GM12878 (cell line): ENCODE measurements at regions not wholly inside any gene's neighbourhood (a gene's known extent, or its start where the extent isn't known, plus 50 kb on each side); places are given as distances from the start of the nearest gene placed in this dataset.

ENCODE experiments used
- ATAC-seq: fragments of 200-7000 bp; cut with Tn5 transposase; 3 replicates; pipeline ENCODE4 v1.9.1; 2020; ENCODE audit warnings: mild to moderate bottlenecking, moderate library complexity
- BruUV-seq: library from RNA; stranded (reverse); fragments of 400-500 nt; replicated peaks from 2 replicates; lab custom pipeline; 2021; lab: Mats Ljungman, UMichigan
- CTCF ChIA-PET: fragments of 300-600 bp; sonication (Branson Sonifier 250); formaldehyde crosslinking; extraction: SDS; loops from one replicate; lab custom pipeline; 2021; ENCODE audit warnings: inconsistent platforms; lab: Yijun Ruan, JAX
- POLR2A ChIA-PET: fragments of 350-600 bp; formaldehyde crosslinking; extraction: SDS; loops from one replicate; lab custom pipeline; 2021; ENCODE audit warnings: inconsistent platforms; lab: Charles Lee
- RAD21 ChIA-PET: fragments of 300-600 bp; sonication (Branson Sonifier 250); formaldehyde crosslinking; loops from one replicate; lab custom pipeline; 2023; ENCODE audit warnings: antibody characterized with exemption; ENCODE audit not compliant: unreplicated experiment; lab: Charles Lee
- SMC1A ChIA-PET: fragments of 300-600 bp; sonication (Branson Sonifier 250); formaldehyde crosslinking; loops from one replicate; lab custom pipeline; 2023; ENCODE audit not compliant: unreplicated experiment, uncharacterized antibody; lab: Charles Lee
- DNase-seq: peaks from one replicate; pipeline ENCODE4 v3.0.0-alpha.2; 2011; ENCODE audit warnings: low read depth, low spot score
- FAIRE-seq: peaks from 3 replicates; lab custom pipeline; 2011; peaks lifted over from hg19 to GRCh38; lab: Jason Lieb, UNC
- H2AFZ ChIP-seq: 2 replicates; pipeline ENCODE4 v1.6.0; 2011; ENCODE audit warnings: low read depth, low read length, control low read depth; ENCODE audit not compliant: control insufficient read depth
- H3K27ac ChIP-seq: 2 replicates; pipeline ENCODE4 v1.5.1; 2011; ENCODE audit warnings: control low read depth; ENCODE audit not compliant: control insufficient read depth, insufficient read depth
- H3K27me3 ChIP-seq, 2 experiments: replicated peaks in 1 of 2; 2 replicates each; pipeline versions ENCODE4 v1.6.0 to v1.6.1; 2011; ENCODE audit warnings: low read length in 1 of 2; ENCODE audit not compliant: control insufficient read depth in 2 of 2, insufficient read depth in 2 of 2
- H3K36me3 ChIP-seq, 2 experiments: 2 replicates each; pipeline ENCODE4 v1.5.1; 2011; ENCODE audit warnings: low read length in 1 of 2; ENCODE audit not compliant: control insufficient read depth in 2 of 2, insufficient read depth in 2 of 2
- H3K4me1 ChIP-seq: 2 replicates; pipeline ENCODE4 v1.6.1; 2011; ENCODE audit warnings: mild to moderate bottlenecking, low read length, moderate library complexity, mixed read lengths; ENCODE audit not compliant: control insufficient read depth, insufficient read depth
- H3K4me2 ChIP-seq: 2 replicates; pipeline ENCODE4 v1.6.0; 2011; ENCODE audit warnings: control low read depth; ENCODE audit not compliant: control insufficient read depth, insufficient read depth
- H3K4me3 ChIP-seq: fragments of 200-600 bp; sonication (generic); 2 replicates; pipeline ENCODE4 v1.5.1; 2016
- H3K79me2 ChIP-seq: 2 replicates; pipeline ENCODE4 v1.6.0; 2011; ENCODE audit warnings: low read length; ENCODE audit not compliant: control insufficient read depth, insufficient read depth
- H3K9ac ChIP-seq: 2 replicates; pipeline ENCODE4 v1.8.0; 2011; ENCODE audit warnings: low read length, control low read depth, mixed read lengths; ENCODE audit not compliant: control insufficient read depth, insufficient read depth
- H3K9me3 ChIP-seq: replicated peaks from 3 replicates; pipeline ENCODE4 v1.5.1; 2011; ENCODE audit warnings: mild to moderate bottlenecking, low read length; ENCODE audit not compliant: control insufficient read depth, insufficient read depth
- H4K20me1 ChIP-seq: 2 replicates; pipeline ENCODE4 v1.6.0; 2011; ENCODE audit not compliant: control insufficient read depth, insufficient read depth
- CBFB ChIP-seq: IDR thresholded peaks from 2 replicates; pipeline ENCODE4 v1.6.1; 2016; ENCODE audit warnings: antibody characterized with exemption, low read depth
- CBX3 ChIP-seq: fragments of 200-600 bp; sonication (generic); IDR thresholded peaks from 2 replicates; pipeline ENCODE4 v1.6.1; 2016; ENCODE audit warnings: low read depth, borderline replicate concordance
- NFIC ChIP-seq: IDR thresholded peaks from 2 replicates; pipeline ENCODE4 v1.6.1; 2012; ENCODE audit warnings: low read depth, mild to moderate bottlenecking, inconsistent platforms, low read length, moderate library complexity
- TBL1XR1 ChIP-seq: IDR thresholded peaks from 2 replicates; pipeline ENCODE4 v1.6.1; 2012; ENCODE audit warnings: low read depth, low read length, improper control_type of control experiment
- ZNF622 ChIP-seq: fragments of 450-650 bp; IDR thresholded peaks from 2 replicates; pipeline ENCODE4 v1.6.1; 2017; ENCODE audit warnings: mild to moderate bottlenecking, inconsistent platforms
- WGBS: methylation state at CpG from one replicate; pipeline ENCODE4 v1.1.6; 2016; ENCODE audit warnings: low lambda C conversion rate; ENCODE audit not compliant: insufficient replicate concordance, insufficient coverage; ENCODE audit errors: missing lambda C conversion rate; 5-methylcytosine and 5-hydroxymethylcytosine counted together
- in situ Hi-C: fragments of 300-500 bp; cut with MboI; formaldehyde crosslinking; loops from 9 replicates; pipeline ENCODE4 v1.14.3; 2018; ENCODE audit warnings: mixed read lengths
- intact Hi-C: fragments of 100-400 bp; cut with micrococcal nuclease; formaldehyde crosslinking; loops from one replicate; pipeline ENCODE4 v1.14.2; 2022; ENCODE audit not compliant: unreplicated experiment
- TF ChIP-seq, protein P1 (sequence below): IDR thresholded peaks from 2 replicates; pipeline ENCODE4 v1.6.1; 2012; ENCODE audit warnings: low read depth, low read length, improper control_type of control experiment
- TF ChIP-seq, protein P2 (sequence below): fragments of 450-650 bp; IDR thresholded peaks from 2 replicates; pipeline ENCODE4 v1.6.1; 2017; ENCODE audit warnings: mild to moderate bottlenecking, low read depth, inconsistent platforms; ENCODE audit not compliant: poor library complexity, severe bottlenecking

DNA sequence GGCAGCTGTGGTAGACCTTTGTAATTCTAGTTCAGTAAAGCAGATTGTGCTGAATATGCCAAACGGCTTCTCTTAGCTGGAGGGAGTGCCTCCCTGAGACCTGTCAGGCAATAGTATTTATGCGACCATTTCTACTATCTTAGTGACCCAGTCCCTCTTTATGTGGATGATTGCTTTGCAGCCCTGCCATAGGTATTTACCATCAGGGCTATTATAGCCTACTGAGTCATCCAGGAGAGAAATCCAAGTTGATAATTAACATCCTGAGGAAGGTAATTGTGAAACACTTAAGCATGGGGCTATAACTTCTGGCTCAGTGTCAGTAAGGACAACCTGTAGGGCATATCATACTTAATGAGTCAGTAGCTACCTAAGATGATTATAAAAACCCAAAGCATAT is 103.9 kb upstream of the MAOA start:
- in situ Hi-C loops: loop anchor here (10.0 kb wide), 1 partner anchor 207 kb away; no protein-coding TSS in a partner anchor
- no peak for FAIRE-seq

More for the DNA sequence above, 103.9 kb upstream of the MAOA start:
- H3K79me2 ChIP-seq: no peaks in the 10 kb centered on the region
- RAD21 ChIA-PET: no interaction called here
- H3K9ac ChIP-seq: no peak overlapping the region
- no peaks in the 10 kb centered on the region for H3K27me3 ChIP-seq
- SMC1A ChIA-PET: interaction anchor here (0.8 to 1.0 kb wide), 2 partner anchors 35 to 1771 kb away, joined by 3 read pairs; no protein-coding TSS in a partner anchor
- H3K4me2 ChIP-seq: no peak overlapping the region
- BruUV-seq: no TSS peak
- DNase-seq (no peak), ATAC-seq (no peak)
- POLR2A ChIA-PET: no interaction called here
- intact Hi-C loops: no loop called here
- H3K27ac ChIP-seq: no peak overlapping the region
- WGBS: 7% methylated on average over 2 of the region's 2 CpGs
- no peak overlapping the region for H2AFZ ChIP-seq
- TF ChIP-seq, protein P1, sequence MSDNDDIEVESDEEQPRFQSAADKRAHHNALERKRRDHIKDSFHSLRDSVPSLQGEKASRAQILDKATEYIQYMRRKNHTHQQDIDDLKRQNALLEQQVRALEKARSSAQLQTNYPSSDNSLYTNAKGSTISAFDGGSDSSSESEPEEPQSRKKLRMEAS: no peak
- TF ChIP-seq TBL1XR1 (no peak), CBFB (no peak), CBX3 (no peak), NFIC (no peak), ZNF622 (no peak)
- TF ChIP-seq, protein P2, sequence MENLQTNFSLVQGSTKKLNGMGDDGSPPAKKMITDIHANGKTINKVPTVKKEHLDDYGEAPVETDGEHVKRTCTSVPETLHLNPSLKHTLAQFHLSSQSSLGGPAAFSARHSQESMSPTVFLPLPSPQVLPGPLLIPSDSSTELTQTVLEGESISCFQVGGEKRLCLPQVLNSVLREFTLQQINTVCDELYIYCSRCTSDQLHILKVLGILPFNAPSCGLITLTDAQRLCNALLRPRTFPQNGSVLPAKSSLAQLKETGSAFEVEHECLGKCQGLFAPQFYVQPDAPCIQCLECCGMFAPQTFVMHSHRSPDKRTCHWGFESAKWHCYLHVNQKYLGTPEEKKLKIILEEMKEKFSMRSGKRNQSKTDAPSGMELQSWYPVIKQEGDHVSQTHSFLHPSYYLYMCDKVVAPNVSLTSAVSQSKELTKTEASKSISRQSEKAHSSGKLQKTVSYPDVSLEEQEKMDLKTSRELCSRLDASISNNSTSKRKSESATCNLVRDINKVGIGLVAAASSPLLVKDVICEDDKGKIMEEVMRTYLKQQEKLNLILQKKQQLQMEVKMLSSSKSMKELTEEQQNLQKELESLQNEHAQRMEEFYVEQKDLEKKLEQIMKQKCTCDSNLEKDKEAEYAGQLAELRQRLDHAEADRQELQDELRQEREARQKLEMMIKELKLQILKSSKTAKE: no peak
- no peaks in the 10 kb centered on the region for H3K9me3 ChIP-seq
- no peaks in the 10 kb centered on the region for H4K20me1 ChIP-seq
- H3K4me1 ChIP-seq: no peaks in the 10 kb centered on the region
- no peaks in the 10 kb centered on the region for H3K36me3 ChIP-seq
- CTCF ChIA-PET: interaction anchor here (0.6 to 1.6 kb wide), 2 partner anchors 14 to 203 kb away, joined by 3 to 5 read pairs; no protein-coding TSS in a partner anchor
- no peak overlapping the region for H3K4me3 ChIP-seq
